IPS-NIHi11 (cell line): ENCODE measurements at regions not wholly inside any gene's neighbourhood (a gene's known extent, or its start where the extent isn't known, plus 50 kb on each side); places are given as distances from the start of the nearest gene placed in this dataset.
A peak's percentile ranks its signal among the peaks of the same experiment; 100 is the strongest.

Source experiments
- DNase-seq: peaks from one replicate; pipeline ENCODE4 v3.0.0; 2012; ENCODE audit warnings: mixed read lengths, low spot score

GRCh38 chr10:71123023-71123422, 89.3 kb upstream of the UNC5B start:
- DNase-seq, result no peak

- DNase-seq, result peak; percentile 18
Measured at GRCh38 chr10:71124921-71125748, 87.2 kb upstream of the UNC5B start.

GRCh38 chr10:71125749-71126107, 86.6 kb upstream of the UNC5B start:
- DNase-seq, result peak; percentile 2

DNA sequence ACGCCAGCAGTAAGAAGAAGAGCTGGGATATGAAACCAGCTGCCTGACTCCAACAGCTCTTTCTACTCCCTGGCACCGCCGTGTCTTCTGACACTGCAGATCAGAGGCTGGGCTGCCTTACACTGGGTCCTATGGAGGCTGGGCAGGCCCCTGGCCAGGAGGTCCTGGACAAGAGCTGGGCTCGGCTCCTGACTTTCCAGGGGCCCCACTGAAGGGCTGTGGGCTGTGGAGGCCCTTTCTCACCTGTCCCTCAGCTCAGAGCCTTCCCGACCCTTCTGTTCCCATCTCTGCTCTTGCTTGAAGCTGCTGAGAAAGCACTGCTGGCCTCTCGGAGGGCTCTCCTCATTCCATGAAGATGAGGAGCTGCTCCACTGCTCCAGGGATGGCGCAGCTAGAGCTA, 85.9 kb upstream of the UNC5B start:
- DNase-seq, result peak; percentile 2

DNA sequence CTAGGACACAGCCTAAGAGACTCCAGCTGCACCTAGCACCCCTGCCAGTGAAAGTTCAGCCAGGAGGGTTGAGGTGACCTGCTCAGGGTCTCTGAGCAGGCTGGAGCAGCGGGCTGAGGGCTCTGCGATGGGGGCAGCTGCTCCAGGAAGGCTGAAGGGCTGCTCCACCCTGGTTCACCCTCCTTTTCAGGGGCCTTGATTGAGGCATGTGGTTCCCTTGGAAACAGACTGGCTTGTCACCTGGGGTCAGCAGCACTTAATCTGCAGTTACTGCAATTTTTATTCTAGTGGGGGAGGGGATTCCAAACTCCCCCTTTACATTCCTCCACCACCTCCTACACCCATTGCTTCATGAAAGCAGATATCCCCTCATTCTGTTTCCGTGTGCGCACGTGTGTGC, 85.3 kb upstream of the UNC5B start:
- peak; percentile 43 for DNase-seq

DNA sequence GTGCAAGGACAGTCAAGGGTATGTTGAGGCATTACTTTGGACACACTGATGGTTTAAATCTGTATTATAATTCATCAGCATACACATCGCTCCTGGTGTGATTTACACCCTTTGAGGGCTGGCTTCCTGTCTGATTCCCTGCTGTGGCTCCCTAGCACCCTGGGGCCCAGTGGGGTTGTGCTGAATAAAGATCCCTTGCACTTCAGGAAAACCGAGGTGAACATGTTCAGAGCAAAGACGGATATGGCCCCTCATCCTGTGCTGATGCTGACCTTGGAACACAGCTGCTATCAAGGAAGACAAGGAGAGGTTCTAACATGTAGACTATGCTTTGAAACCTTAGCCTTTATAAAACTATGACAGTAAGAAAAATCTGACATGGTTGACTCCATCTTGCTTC, 84.6 kb upstream of the UNC5B start:
- DNase-seq, result peak; percentile 1

DNA sequence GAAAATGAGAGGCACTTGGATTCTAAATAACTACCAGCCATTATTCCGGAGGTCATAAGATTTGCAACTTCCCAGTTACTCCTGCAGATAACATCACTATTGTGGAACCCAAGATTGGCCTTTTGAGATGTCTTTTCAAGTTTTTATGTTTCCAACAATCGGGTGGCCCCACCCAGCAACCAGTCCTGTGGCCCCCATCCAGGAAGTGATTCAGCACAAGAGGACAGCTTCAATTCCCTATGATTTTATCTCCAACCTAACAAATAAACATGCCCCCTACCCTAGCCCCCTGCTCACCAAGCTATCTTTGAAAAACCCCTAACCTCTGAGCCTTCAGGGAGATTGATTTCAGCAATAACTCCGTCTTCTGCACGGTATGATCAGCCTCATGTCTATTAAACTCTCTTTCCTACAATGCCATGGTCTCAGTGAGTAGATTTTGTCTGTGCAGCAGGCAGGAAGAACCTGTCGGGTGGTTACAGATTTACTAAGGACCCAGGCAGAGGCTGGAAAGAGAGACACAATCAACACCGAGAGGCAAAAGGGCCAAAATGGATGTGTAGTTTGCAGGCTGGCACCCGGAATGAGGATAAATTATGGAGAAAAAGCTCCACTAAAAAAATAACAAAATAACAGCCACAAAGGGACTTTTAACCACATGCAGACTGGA, 83.9 kb upstream of the UNC5B start:
- no peak for DNase-seq

DNA sequence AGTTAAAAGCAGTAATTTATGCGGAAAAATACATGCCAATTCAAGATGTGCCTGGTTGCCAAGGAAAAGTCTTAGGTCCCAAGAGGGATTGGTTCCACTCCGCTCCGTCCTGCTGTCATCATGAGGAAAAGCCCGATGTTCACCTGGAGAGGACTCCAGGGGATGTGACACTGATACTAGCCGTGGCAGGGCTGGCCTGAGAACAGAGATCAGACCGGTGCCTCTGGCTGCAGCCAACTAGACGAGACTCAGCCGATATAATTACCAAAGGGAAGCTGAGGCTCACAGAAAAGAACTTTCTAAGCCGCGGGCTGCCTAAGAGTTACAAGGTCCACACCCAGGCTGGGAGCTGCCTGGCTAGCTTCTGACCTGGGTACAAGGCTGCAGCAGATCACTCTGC, 81.3 kb upstream of the UNC5B start:
- DNase-seq, result no peak

GRCh38 chr10:71131508-71132088, 80.8 kb upstream of the UNC5B start:
- no peak for DNase-seq

GRCh38 chr10:71132321-71132810, 80.0 kb upstream of the UNC5B start:
- DNase-seq, result no peak

DNA sequence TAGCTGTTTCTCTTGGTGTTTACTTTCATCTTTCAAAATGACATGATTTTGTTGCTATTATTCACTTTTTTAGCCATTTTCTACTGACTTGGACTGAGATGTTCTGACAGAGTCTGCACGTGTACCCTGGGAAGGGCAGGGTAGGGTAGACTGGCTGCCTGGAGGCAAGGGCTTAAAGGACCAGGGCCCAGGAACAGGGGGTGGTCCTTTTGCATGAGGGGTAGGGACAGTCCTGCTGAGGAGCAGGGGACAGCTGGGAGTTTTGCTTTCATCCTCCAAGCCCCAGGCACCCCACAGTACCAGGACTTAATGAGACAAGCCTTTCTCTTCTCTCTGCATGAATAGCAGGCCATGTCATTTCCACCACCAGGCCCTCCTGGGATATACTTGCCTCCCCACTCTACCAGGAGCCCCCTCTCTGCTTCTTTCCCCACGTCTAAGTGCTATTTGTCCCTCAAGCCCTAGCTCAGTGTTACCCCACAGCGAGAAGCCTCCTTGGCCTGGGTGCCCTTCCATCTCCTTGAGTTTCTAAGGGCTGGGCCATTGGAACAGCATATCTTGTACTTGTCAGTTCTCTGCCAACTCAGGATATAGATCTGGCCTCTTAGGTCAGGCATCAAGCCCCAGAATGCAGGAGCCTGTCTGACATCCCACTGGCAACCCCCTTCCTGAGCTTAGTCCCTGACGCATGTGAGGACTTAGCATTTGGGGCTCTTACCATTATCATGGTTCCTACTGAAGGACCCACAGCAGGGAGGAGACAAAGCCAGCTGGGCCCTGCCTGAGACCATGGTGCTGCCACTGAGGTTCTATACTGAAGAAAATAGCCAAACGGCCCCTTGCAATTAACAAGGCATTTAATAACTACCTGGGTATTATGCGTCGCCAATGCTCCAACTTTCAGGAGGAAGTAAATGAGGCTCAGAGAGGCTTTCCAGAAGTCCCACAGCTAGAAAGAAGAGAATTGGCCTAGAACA, 78.4 kb upstream of the UNC5B start:
- DNase-seq, result no peak

- peak; percentile 38 for DNase-seq
Measured at GRCh38 chr10:71134732-71135211, 77.6 kb upstream of the UNC5B start.

DNA sequence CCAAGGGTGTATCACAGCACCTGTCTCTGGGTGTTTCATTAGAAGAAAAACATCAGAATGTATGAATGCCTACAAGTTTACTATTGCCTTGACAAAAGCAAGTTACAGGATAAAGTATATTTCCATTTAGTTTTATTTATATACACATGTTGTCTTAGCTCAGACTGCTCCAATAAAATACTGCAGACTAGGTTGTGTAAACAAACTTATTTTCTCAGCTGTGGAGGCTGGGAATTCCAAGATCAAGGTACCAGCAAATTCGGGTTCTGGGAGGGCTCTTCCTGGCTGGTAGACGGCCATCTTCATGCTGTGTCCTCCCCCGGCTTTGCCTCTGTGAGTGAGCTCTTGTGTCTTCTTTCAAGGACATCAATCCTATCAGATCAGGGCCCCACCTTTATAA, 77.1 kb upstream of the UNC5B start:
- DNase-seq, result no peak

GRCh38 chr10:71136036-71136721, 76.2 kb upstream of the UNC5B start:
- no peak for DNase-seq

- DNase-seq, result no peak
Measured at GRCh38 chr10:71137701-71138100, 74.7 kb upstream of the UNC5B start.

DNA sequence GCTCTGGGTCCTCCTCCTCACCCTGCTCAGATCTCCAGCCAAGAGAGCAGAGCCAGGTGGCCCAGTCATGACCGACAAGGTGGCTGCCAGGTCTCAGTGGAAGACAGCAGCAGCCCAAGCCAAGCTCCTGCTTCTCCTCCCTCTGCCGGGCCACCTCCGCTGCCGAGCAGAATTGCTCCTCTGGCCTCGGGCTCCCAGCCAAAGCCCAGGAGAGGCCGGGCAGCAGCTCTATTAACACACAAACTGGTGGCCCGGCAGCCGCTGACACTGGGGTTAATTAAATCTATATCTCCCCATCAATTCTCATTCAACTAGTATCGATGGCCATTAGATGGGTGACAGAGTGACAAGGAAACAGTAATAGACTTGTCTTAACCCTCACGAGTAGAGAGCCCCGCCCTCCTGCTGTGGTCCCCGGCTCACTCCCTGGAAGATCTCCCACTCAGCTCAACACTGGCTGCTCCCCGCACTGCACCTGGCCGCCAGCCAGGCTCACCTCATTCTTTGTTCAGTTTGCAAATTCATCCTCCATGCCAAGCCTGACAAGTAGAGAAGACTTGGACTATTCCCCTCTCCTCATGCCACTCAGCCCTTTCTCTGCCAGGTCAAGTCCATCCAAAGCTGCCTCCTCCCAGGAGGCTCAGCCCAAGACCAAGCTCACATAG, 74.1 kb upstream of the UNC5B start:
- DNase-seq, result no peak

DNA sequence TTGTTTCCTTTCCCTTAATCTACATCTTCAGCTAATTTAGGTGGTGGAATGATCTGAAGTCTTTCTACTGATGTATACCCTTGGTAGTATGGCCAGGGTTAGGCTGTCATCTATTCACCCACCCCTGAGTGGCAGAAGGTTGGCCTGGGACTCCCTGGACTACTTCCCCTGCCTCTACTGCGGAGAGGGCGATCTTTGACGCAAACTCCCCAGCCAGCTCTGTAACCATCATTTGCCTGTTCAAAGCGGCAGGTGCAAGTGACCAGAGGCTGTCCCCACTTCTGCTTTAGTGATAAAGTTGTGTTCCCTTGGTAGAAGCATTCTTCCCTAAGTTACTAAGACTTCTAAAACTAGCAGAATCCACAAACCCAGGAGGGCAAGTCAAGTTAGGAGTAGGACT, 70.8 kb upstream of the UNC5B start:
- DNase-seq, result no peak

DNA sequence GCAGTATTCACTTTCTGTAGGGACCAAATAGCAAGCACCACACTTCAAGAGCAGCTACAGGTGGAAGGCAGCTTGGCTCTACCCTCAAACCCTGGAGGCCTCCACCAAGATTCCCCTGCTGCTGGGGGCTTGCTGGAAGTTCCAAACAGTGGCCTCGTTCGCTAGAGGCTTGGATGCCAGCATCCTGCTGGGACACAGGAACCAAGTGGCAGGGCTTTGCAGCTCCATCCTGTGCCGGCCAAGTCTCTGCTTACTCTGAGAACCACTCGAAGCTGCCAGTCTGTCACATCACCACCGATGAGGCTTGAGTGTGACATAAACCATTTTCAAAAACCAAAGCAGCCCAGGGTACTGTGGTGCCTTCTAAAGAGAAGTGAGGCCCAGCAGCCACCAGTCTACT, 69.2 kb upstream of the UNC5B start:
- DNase-seq, result no peak

DNA sequence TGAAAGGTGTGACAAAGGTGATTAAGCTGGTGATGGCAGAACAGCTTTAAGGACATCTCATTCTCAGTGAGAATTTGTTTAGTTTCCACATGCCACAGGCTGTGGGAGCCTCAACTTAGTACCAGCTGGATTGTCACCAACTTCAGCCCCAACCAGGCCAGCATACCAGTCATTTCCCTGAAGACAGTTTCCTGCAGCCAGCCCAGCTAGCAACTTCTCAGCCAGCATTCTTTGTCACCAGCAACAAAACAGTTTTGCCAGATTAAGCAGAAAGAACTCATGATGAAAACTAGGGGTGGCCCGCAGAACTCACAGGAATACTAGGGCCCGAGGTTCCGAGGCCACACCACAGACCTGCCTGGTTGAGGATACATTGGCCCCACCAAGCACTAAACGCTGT, 68.8 kb upstream of the UNC5B start:
- no peak for DNase-seq

DNA sequence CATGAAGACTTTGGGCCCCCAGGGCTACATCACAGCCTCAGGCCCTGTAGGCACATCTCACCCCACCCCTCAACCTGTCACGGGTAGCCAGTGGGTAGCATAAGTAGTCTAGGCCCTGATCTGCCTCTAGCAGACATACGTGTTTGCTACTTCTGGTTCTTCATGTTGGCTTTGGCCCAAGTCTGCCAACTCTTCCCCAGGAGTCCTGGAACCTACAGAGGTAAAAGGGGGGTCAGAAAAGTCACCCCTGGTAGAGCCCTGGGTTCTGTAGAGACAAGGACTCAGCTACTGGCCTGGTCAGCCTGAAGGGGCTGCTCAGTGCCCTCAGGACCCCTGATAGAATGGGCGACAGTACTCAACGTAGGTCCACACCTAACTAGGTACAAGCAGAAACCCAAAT, 67.5 kb upstream of the UNC5B start:
- DNase-seq, result no peak
